GM21619 (cell line): ENCODE measurements at regions not wholly inside any gene's neighbourhood (a gene's known extent, or its start where the extent isn't known, plus 50 kb on each side); places are given as distances from the start of the nearest gene placed in this dataset.

Experiments
- ATAC-seq: cut with Tn5 transposase; IDR thresholded peaks from one replicate; pipeline ENCODE4 v1.9.1; 2021; ENCODE audit not compliant: unreplicated experiment

- ATAC-seq, result no peak
These were observed 100.2 kb upstream of the SULT1C3 start for GRCh38 chr2:108139521-108139920.

GRCh38 chr2:108145557-108146326, 94.0 kb upstream of the SULT1C3 start:
- ATAC-seq, result no peak

DNA sequence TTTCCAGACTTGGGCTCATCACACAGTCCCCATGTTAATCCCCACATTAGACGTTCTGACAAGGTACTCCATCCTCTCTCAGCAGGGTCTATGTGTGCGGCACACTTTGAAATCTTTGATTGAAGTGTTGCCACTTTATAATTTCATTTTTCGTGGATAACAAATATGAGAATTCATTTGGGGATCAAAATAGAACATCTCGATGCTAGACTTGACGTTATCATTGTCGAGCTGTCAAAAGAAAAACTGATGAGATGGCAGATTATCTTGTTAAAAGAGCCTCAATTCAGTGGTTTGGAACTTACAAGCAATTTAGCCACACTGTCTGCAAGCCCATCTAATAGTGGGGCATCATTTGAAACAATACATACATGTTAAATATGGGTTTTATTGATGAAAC, 91.2 kb upstream of the SULT1C3 start:
- ATAC-seq, result no peak

GRCh38 chr2:108154366-108155061, 85.3 kb upstream of the SULT1C3 start:
- ATAC-seq, result no peak

- no peak for ATAC-seq
These were observed 78.5 kb upstream of the SULT1C3 start for GRCh38 chr2:108161298-108161697.

DNA sequence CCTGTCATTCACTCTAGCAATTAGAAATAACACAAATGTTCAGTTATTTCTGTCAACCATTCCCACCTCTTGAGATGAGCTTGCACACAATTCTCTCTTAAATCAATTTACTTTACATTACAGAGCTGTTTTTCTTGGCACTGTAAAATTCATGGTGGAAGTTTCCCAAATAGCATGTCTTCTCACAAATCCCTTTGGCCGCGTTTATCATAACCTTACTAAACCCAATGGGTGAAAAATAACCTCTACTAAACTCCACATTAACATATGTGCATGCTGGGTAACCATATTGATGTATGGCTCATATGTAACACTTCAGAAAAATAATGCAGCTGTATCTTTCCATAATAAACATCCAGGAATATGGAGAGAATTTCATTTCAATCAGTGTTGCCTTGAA, 75.5 kb upstream of the SULT1C3 start:
- no peak for ATAC-seq

DNA sequence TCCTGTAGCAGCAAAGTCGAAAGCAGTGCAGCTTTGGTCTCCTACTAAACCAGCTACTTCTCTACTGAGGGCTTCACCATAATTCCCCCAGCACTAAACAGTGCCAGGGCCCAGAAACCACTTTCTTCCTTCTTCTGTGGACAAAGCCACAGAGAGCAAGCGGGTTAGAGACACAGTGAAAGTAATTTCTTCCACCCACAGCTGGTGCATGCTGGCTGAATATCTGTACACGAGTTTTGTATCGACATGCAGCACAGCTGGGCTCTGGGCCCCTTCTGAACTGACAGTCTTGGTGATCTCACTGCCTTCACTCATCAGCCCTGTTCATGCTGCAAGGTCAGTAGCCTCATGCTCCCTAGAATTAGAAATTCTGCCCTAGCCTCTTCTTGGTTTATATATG, 74.0 kb upstream of the SULT1C3 start:
- ATAC-seq, result no peak

GRCh38 chr2:108167699-108168098, 72.1 kb upstream of the SULT1C3 start:
- no peak for ATAC-seq

GRCh38 chr2:108169982-108170625, 69.7 kb upstream of the SULT1C3 start:
- ATAC-seq, result no peak

GRCh38 chr2:108171657-108172056, 68.1 kb upstream of the SULT1C3 start:
- ATAC-seq, result no peak

DNA sequence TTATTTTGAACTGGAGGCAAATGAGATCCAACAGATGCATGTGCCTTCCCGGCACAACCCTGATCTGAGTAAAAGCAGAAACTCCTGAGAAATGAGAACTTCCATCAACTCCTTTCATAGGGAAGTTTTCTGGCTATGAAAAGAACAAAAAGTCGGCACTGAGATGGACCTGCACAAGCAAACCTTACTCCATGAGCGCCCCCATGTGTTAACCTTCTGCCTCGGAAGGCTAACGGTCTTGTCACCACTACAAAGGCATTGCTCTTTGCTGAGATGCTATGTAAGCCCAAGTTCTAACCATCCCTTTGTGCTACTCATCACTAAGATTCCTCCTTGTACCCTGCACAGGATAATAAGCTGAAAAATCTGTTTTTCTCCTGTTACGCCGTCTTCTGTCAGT, 57.3 kb upstream of the SULT1C3 start:
- ATAC-seq, result no peak

- peak; percentile 53 for ATAC-seq
These were observed 55.3 kb upstream of the SULT1C3 start for GRCh38 chr2:108184419-108184818.

DNA sequence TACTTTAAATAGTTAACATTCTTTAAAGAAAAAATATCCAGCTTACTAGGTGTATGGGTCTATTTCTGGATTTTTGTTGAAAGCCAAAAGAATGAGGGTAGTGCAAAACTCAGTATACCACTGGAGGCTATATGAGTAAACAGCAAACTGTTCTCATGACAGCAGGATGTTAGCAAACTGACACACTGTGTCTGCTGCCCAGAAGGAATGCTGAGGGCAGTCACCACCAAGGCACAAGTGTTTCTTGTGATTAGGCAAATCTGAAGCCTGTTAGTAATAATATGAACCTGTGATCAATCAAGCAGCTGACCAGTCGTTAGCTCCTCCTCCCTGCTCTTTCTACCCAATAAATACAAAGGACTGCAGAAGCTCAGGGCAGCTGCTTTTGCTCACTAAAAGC, 50.5 kb upstream of the SULT1C3 start:
- no peak for ATAC-seq
